Neuronal stem cell (in vitro differentiated cells): ENCODE measurements at regions not wholly inside any gene's neighbourhood (a gene's known extent, or its start where the extent isn't known, plus 50 kb on each side); places are given as distances from the start of the nearest gene placed in this dataset.
A peak's percentile ranks its signal among the peaks of the same experiment; 100 is the strongest.
"Not testable (repeated sequence)": the region's sequence is repeated elsewhere in the genome, so short reads cannot be mapped to it uniquely, and the experiment has no call there.

Source experiments
- DNase-seq: peaks from one replicate; pipeline ENCODE4 v3.0.0-alpha.2; 2013; ENCODE audit warnings: low spot score
- H2AFZ ChIP-seq: one replicate; pipeline ENCODE4 v1.6.1; 2013; ENCODE audit warnings: mild to moderate bottlenecking, low read length, inconsistent platforms
- H2AK5ac ChIP-seq: 2 replicates; pipeline ENCODE4 v1.6.1; 2013; ENCODE audit warnings: low read depth, mild to moderate bottlenecking, inconsistent platforms, low read length, moderate library complexity, mixed read lengths
- H2BK120ac ChIP-seq: 2 replicates; pipeline ENCODE4 v1.6.1; 2013; ENCODE audit warnings: low read depth, mild to moderate bottlenecking, inconsistent platforms, low read length, moderate library complexity, mixed read lengths
- H2BK12ac ChIP-seq: one replicate; pipeline ENCODE4 v1.6.1; 2013; ENCODE audit warnings: low read length, inconsistent platforms
- H2BK15ac ChIP-seq: 2 replicates; pipeline ENCODE4 v1.6.1; 2013; ENCODE audit warnings: mild to moderate bottlenecking, low read length, inconsistent platforms, mixed read lengths
- H2BK5ac ChIP-seq: one replicate; pipeline ENCODE4 v1.6.1; 2013; ENCODE audit warnings: inconsistent platforms, mild to moderate bottlenecking, low read length, moderate library complexity
- H3K14ac ChIP-seq: one replicate; pipeline ENCODE4 v1.6.1; 2013; ENCODE audit warnings: low read length, inconsistent platforms
- H3K18ac ChIP-seq: 2 replicates; pipeline ENCODE4 v1.6.1; 2013; ENCODE audit warnings: low read length, inconsistent platforms
- H3K23ac ChIP-seq: 2 replicates; pipeline ENCODE4 v1.6.1; 2013; ENCODE audit warnings: low read depth, mild to moderate bottlenecking, mixed read lengths, low read length, inconsistent platforms; ENCODE audit not compliant: poor library complexity
- H3K27ac ChIP-seq: replicated peaks from 3 replicates; pipeline ENCODE4 v1.5.1; 2013; ENCODE audit warnings: low read length, inconsistent platforms
- H3K27me3 ChIP-seq, 3 experiments: 2 replicates each; pipeline ENCODE4 v1.6.1; 2013; ENCODE audit warnings: low read length in 3 of 3, mild to moderate bottlenecking in 2 of 3, inconsistent platforms in 1 of 3, low read depth in 1 of 3, mixed read lengths in 1 of 3, moderate library complexity in 1 of 3; ENCODE audit not compliant: control insufficient read depth in 3 of 3, insufficient read depth in 3 of 3
- H3K36me3 ChIP-seq, 2 donors: replicated peaks in 1 of 2; 2 replicates each; pipeline ENCODE4 v1.6.1; 2013; ENCODE audit warnings: low read length in 2 of 2; ENCODE audit not compliant: control insufficient read depth in 2 of 2, insufficient read depth in 2 of 2
- H3K4ac ChIP-seq: 2 replicates; pipeline ENCODE4 v1.6.1; 2013; ENCODE audit warnings: inconsistent platforms, mild to moderate bottlenecking, low read length, moderate library complexity
- H3K4me1 ChIP-seq, 2 donors: 1 replicate in 1 of 2; 2 replicates in 1 of 2; pipeline ENCODE4 v1.6.1; 2013; ENCODE audit warnings: low read length in 2 of 2, low read depth in 1 of 2; ENCODE audit not compliant: control insufficient read depth in 2 of 2, insufficient read depth in 1 of 2
- H3K4me2 ChIP-seq: one replicate; pipeline ENCODE4 v1.6.1; 2013; ENCODE audit warnings: mild to moderate bottlenecking, low read length, inconsistent platforms; ENCODE audit not compliant: insufficient read depth, poor library complexity, severe bottlenecking
- H3K4me3 ChIP-seq, 2 donors: 2 replicates each; pipeline ENCODE4 v1.5.1; 2013; ENCODE audit warnings: low read length in 2 of 2, mild to moderate bottlenecking in 2 of 2, inconsistent platforms in 1 of 2, moderate library complexity in 1 of 2
- H3K79me1 ChIP-seq: one replicate; pipeline ENCODE4 v1.6.1; 2013; ENCODE audit warnings: low read depth, mild to moderate bottlenecking, inconsistent platforms, low read length, moderate library complexity
- H3K9ac ChIP-seq: one replicate; pipeline ENCODE4 v1.6.1; 2013; ENCODE audit warnings: mild to moderate bottlenecking, low read depth, low read length, inconsistent platforms; ENCODE audit not compliant: poor library complexity
- H3K9me3 ChIP-seq, 2 donors: replicated peaks in 1 of 2; 2 replicates each; pipeline versions ENCODE3 to v1.6.1; 2013; ENCODE audit warnings: low read length in 2 of 2, mild to moderate bottlenecking in 2 of 2, inconsistent platforms in 1 of 2, low read depth in 1 of 2, mixed read lengths in 1 of 2, moderate library complexity in 1 of 2; ENCODE audit not compliant: control insufficient read depth in 2 of 2, insufficient read depth in 1 of 2
- H4K8ac ChIP-seq: one replicate; pipeline ENCODE4 v1.6.1; 2013; ENCODE audit warnings: low read depth, mild to moderate bottlenecking, inconsistent platforms, low read length, moderate library complexity
- H4K91ac ChIP-seq: one replicate; pipeline ENCODE4 v1.6.1; 2013; ENCODE audit warnings: low read length, low read depth, mild to moderate bottlenecking, inconsistent platforms; ENCODE audit not compliant: poor library complexity
- whole genome bisulfite sequencing, 2 donors: extraction: QIAGEN DNeasy Blood & Tissue Kit; methylation state at CpG; one replicate each; pipeline ENCODE4 v1.1.7; 2013; ENCODE audit warnings: missing lambda C conversion rate in 2 of 2, mixed read lengths in 1 of 2; ENCODE audit not compliant: insufficient read length in 2 of 2, insufficient replicate concordance in 1 of 2; ENCODE audit errors: extremely low coverage in 2 of 2; 5-methylcytosine and 5-hydroxymethylcytosine counted together

DNA sequence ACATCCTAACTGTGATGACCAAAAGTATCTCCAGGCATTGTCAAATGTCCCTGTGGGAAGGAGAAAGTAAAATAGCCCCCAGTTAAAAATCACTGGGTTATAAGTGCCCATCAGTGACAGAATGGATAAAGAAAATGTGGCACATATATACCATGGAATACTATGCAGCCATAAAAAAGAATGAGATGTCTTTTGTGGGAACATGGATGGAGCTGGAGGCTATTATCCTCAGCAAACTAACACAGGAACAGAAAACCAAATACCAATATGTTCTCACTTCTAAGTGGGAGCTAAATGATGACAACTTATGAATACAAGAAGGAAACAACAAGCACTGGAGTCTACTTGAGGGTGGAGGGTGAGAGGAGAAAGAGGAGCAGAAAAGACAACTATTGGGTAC, 60.9 kb upstream of the TEX13D start:
- not testable (repeated sequence) for H3K36me3 ChIP-seq, H3K9ac ChIP-seq

DNA sequence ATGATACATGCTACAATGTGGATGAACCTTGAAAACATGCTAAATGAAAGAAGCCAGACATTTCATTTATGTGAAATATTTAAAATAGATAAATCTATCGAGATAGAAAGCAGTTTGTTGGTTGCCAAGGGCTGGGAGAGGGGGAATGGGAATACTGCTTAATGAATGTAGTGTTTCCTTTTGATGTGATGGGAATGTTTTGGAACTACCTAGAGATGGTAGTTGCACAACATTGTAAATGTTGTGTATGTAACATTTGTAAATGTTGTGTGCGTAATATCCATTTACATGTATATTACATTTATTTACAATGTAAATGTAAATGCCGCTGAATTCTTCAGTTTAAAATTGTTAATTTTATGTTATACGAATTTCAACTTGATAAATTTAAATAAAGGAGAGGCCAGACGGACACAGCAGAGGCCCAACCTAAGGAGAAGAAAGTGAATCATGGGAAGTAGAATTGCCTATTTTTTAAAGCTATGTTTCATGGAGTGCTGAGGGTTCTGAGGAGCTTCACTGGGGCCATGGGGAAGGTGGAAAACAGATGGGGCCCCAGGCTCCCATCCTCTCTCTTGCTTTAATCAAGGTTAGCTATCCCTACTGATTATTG, 60.0 kb upstream of the TEX13D start:
- Histone ChIP-seq H2BK12ac (no peak overlapping the region), H2AFZ (no peak overlapping the region), H4K91ac (no peak overlapping the region), H2BK120ac (no peak overlapping the region), H3K23ac (no peak overlapping the region), H3K4ac (no peak overlapping the region), H3K9me3 (no peaks in the 10 kb centered on the region), H2BK15ac (no peak overlapping the region), H3K27me3 (no peaks in the 10 kb centered on the region), H3K18ac (no peak overlapping the region), H2BK5ac (no peak overlapping the region), H3K4me3 (no peak overlapping the region), H2AK5ac (no peak overlapping the region), H3K4me2 (no peak overlapping the region), H3K79me1 (no peaks in the 10 kb centered on the region), H4K8ac (no peak overlapping the region), H3K14ac (no peak overlapping the region), H3K36me3 (no peaks in the 10 kb centered on the region), H3K9ac (no peak overlapping the region), H3K27ac (no peak overlapping the region), H3K4me1 (peaks cover 0 to 3% of the 10 kb centered on the region in 2 donors)
- WGBS, 2 donors = no CpG with 5 or more reads among the region's 5 CpGs
- DNase-seq = no peak

More for the DNA sequence above, 60.9 kb upstream of the TEX13D start:
- not testable (repeated sequence) for H2AK5ac ChIP-seq, H3K4me3 ChIP-seq, H3K79me1 ChIP-seq, H3K4me2 ChIP-seq, H3K14ac ChIP-seq, H2BK12ac ChIP-seq, H2BK5ac ChIP-seq, H3K27ac ChIP-seq, H4K8ac ChIP-seq, H3K27me3 ChIP-seq, H3K4ac ChIP-seq, H4K91ac ChIP-seq, H3K9me3 ChIP-seq, DNase-seq, H3K18ac ChIP-seq, H3K23ac ChIP-seq, H2BK120ac ChIP-seq, H2BK15ac ChIP-seq, H3K4me1 ChIP-seq, H2AFZ ChIP-seq

DNA sequence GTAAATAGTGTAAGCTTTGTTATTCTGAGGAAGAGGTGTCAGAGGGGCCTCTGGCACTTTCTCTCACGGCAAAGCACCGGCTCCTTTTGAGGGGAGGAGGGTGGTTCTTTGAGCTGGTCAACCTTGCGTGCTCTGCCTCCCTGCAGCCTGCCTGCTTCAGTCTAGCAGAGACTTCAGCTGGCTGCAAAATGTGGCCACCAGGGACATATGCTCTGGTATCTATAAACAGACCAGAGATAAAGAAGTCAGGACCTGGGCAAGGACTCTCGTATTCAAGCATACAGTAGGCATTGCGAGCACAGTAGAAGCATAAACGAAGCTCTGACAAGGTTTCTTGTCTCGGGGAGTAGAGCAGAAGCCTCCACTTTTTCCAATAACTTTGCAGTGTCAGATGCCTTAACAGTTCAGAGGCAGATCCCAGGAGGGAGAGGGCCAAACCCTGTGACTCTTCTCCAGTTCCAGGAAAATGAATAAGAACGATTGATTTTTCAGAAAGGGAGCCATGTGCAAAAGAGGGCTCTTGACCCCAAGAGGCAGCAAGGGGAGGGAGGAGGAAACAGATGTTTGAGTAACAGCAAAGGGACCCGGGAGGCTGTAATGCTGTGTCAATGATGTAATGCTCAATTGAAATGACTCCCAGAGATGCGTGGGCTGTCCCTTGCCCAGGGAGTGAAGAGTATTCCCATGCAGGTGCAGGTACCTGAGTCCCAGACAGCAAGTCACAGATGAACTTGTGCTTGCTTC, 57.9 kb upstream of the TEX13D start:
- Histone ChIP-seq H2AK5ac (no peak overlapping the region), H2BK12ac (no peak overlapping the region)
- WGBS, 2 donors = no CpG with 5 or more reads among the region's 10 CpGs

DNA sequence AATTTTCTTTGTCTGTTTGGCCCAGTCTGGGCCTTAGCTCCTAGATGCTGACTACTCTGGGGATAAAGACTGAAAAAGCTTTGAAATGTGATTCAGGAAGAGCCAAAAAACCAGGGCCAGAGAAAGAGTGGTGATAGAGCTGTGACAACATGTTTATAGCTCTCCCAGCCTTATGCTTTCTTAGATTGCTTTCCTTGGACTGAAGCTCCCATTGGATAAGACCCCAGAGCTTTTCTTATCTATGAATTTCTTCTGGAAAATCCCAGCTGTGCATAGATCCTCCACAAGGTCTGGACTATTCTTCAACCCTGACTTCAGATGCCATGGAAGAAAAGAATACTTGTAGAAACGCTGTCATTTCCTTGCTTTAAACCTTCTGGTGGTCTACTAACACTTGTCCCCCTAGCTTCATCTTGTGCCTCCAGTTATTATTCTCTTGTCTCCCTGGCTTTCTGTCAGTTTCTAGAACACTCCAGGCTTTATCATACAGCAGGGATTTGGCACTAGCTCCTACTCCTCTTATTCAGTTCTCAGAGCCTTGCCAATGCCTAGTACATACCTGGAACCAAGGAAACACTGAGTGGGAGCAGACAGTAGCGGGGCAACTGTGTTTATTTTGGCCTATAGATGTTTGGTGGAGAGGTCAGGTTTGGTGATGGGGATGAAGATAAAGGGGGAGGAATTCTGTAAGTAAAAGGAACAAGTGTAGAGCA, 57.1 kb upstream of the TEX13D start:
- Histone ChIP-seq H3K36me3 (no peaks in the 10 kb centered on the region), H3K9me3 (no peaks in the 10 kb centered on the region), H4K91ac (no peak overlapping the region), H3K79me1 (no peaks in the 10 kb centered on the region), H3K4me1 (peaks cover 0 to 6% of the 10 kb centered on the region in 2 donors), H2BK15ac (no peak overlapping the region), H3K27me3 (no peaks in the 10 kb centered on the region), H3K4me3 (no peak overlapping the region), H3K23ac (no peak overlapping the region), H2BK12ac (no peak overlapping the region), H2BK5ac (no peak overlapping the region), H3K4me2 (no peak overlapping the region), H3K4ac (no peak overlapping the region), H2BK120ac (no peak overlapping the region), H2AFZ (peak overlapping the region; percentile 69), H3K27ac (no peak overlapping the region), H3K14ac (no peak overlapping the region), H3K9ac (no peak overlapping the region), H2AK5ac (no peak overlapping the region), H4K8ac (no peak overlapping the region), H3K18ac (no peak overlapping the region)
- no CpG with 5 or more reads among the region's 2 CpGs for WGBS, 2 donors
- no peak for DNase-seq

More for the DNA sequence above, 57.9 kb upstream of the TEX13D start:
- peak overlapping the region; percentile 69 for H2AFZ ChIP-seq
- no peak overlapping the region for H3K23ac ChIP-seq
- no peak overlapping the region for H3K4me2 ChIP-seq
- H3K9ac ChIP-seq = no peak overlapping the region
- no peak overlapping the region for H3K18ac ChIP-seq
- H3K4me3 ChIP-seq = no peak overlapping the region
- no peak for DNase-seq
- no peak overlapping the region for H3K14ac ChIP-seq
- no peak overlapping the region for H2BK15ac ChIP-seq
- H4K8ac ChIP-seq = no peak overlapping the region
- no peaks in the 10 kb centered on the region for H3K9me3 ChIP-seq
- H3K79me1 ChIP-seq = no peaks in the 10 kb centered on the region
- H3K27me3 ChIP-seq = no peaks in the 10 kb centered on the region
- H4K91ac ChIP-seq = no peak overlapping the region
- H3K4ac ChIP-seq = no peak overlapping the region
- H2BK5ac ChIP-seq = no peak overlapping the region
- H3K4me1 ChIP-seq = peaks cover 0 to 6% of the 10 kb centered on the region in 2 donors
- H2BK120ac ChIP-seq = no peak overlapping the region
- no peaks in the 10 kb centered on the region for H3K36me3 ChIP-seq
- H3K27ac ChIP-seq = no peak overlapping the region
